Hematopoietic multipotent progenitor cell treated with erythropoietin and hydrocortisone succinate and interleukin-3 and kit ligand, for 4 days (in vitro differentiated cells): ENCODE measurements at regions not wholly inside any gene's neighbourhood (a gene's known extent, or its start where the extent isn't known, plus 50 kb on each side); places are given as distances from the start of the nearest gene placed in this dataset.
"Not testable (repeated sequence)": the region's sequence is repeated elsewhere in the genome, so short reads cannot be mapped to it uniquely, and the experiment has no call there.

Experiments
- DNase-seq: peaks from one replicate; pipeline ENCODE4 v3.0.0-alpha.2; 2015

GRCh38 chr3:193805448-193805847 lies 212.4 kb downstream of the OPA1 start:
- no peak for DNase-seq

DNA sequence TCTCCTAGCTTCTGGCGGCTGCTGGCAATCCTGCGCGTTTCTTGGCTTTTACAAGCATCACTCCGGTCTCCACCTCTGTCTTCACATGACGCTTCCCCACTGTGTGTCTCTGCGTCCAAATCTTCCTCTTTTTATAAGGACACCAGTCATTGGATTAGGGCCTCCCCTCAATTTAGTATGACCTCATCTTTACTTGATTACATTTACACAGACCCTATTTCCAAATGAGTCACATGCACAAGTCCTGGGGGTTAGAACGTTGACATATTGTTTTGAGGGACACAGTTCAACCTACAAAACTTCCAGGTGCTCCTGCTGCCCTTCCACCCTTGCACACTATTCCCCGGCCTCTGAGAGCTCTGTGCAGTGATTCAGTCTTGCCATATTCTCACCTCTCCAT lies 215.3 kb downstream of the OPA1 start:
- no peak for DNase-seq

- DNase-seq, result no peak
Observed at GRCh38 chr3:193809106-193809505, 216.1 kb downstream of the OPA1 start.

DNA sequence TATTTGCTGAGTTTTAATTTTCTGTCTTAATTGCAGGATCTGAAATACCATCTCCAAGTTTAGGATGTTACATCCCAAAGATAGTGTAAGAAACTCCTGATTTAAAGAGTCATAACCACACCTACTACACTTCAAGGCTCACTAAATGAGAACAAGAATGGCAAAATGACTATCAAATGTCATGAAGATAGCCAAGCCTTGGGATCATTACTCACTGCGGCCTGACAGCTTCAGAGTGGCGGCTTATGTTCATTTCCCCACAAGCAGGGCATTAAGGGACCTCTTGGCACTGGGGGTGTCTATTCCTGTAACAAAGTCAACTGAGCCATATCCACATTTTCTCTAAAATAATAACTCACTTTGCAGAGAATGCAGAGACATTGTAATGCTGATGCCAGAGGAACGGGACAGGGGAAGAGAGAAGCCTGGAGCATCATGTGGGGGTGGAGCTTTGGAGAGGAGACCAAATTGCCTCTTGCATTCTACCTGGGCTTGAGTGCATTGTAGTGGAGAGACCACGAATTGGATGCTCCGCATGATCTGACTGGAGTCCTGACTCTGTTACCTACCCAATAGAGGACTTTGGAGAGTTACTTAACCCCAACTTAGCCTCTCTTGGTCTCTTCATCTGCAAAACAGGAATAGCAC lies 219.2 kb downstream of the OPA1 start:
- DNase-seq, result no peak

DNA sequence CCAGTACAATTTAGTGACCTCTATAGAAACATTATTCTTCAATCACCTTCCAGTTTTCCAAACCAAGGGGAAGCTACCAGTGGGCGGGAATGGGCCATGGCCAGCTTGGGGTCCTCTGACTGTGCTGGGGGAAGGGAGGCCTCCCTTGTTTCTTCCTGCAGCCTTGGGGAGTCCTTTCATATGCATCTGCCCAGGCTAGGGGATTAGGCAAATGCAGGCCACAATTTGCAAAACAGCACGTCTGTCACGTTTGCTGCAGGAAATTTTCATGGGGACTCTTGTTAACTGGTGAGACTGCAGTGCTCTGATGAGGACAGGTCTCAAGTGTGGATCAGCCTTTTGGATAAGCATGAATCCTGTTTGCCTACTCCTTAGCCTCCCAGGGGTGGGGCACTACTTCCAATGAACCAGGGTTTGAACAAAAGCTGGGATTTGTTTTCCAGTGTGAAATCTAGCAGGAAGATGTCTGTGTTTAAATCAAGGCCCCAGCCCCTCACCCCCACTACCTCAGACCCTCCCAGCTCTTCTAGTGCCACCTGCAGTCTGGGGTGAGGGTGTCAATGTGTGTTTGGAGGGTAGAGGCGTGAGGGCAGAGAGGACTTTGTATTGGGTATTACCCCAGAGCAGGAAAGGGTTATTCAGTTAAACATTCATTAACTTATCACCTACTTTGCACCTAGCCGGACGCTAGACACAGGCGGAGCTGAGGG lies 219.9 kb downstream of the OPA1 start:
- DNase-seq, result no peak

DNA sequence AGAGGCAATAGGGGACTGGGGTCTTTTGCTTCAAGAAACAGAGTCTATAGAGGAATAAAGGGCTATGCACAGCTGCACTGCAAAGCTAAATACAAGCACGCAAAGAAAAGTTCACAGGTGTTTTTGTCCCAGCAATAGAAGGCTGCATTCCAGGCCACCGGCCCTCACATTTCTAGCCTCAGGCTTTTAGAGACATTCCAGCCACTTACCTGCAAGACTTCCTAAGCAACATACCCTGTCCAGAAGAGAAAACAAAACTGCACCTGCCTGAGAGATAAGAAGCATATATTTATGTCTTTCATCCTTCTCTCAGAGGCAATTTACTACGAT lies 220.5 kb downstream of the OPA1 start:
- no peak for DNase-seq

DNA sequence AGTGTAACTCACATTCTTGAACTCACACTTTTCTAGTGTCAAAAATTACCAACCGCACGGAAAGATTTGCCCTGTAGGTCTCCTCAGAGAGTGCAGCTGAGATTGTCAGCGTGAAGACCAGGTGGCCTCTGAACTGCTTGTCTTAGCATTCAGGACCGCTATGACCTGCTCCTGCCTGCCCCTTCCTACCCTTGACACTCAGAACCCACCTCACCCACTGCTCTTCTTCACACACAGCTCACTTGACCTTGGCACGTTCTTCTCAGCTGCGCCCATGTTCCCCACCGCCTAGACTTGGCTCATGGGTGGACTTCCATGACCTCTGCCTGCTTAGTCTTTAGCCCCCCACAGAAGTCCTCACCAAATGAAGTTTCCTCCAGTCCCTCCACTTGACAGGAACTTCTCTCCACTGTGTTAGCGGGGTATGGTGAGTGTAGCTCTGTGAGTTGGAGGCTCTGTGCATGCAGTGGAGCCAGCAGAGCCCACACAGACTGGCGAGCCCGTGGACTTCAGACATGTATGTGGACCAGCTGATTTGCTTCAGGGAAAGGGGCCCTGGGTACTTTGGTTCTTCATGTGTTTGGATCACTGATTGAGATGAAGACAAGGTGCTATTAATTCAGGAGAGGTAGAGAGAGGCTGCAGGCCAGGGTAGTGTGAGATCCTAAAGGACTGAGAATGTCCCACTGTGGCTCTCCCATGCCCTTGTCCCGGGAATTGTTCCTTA lies 221.3 kb downstream of the OPA1 start:
- DNase-seq, result no peak

DNA sequence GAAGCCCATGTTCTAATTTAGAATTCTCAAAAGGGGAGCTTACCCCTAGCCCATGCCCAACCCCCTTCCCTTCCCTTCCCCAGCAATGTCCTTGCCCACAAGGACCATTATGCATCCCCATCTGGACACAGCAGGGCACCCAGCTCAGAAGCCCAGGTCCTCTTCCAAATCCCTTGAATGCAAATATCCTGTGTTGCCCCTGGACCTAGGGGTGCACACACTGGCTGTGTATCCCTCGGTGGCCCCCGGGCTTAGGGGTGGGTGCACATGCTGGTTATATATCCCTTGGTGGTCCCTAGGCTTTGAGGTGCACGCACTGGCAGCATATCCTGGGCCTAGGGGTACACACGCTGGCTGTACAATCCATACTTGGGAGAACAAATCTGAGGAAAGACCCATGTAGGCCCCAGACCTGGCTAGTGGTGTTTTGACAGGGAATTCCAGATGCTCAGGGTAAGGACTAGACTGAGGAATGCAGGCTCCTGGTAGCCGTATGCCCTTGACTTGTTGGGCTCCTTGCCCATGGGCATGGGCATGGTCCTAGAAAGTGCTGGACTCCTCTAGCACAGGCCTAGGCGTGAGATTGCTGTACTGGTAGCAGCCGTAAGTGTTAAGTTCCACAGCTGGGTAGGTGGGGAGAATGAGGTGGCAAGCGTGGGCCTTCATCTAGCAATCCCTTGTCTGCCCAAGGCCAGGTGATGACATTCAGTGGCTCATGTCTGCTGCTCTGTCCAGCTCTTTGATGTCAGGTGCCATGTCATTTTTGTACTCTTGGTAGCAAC lies 222.4 kb downstream of the OPA1 start:
- no peak for DNase-seq

DNA sequence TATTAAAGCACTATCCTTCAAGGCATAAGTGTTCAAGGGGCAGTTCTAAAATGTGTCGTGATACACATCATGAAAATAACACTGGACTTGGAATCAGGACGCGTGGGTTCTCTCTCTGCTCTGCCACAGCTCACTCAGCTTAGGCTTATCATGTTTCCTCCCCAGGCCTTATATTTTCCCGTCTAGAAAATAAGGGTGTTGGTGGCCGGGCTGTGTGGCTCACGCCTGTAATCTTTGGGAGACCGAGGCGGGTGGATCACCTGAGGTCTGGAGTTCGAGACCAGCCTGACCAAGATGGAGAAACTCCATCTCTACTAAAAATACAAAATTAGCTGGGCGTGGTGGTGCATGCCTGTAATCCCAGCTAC lies 223.0 kb downstream of the OPA1 start:
- DNase-seq, result no peak

GRCh38 chr3:193816656-193817311 lies 223.8 kb downstream of the OPA1 start:
- DNase-seq, result no peak

- DNase-seq, result no peak
Observed at GRCh38 chr3:193819117-193820010, 226.4 kb downstream of the OPA1 start.

DNA sequence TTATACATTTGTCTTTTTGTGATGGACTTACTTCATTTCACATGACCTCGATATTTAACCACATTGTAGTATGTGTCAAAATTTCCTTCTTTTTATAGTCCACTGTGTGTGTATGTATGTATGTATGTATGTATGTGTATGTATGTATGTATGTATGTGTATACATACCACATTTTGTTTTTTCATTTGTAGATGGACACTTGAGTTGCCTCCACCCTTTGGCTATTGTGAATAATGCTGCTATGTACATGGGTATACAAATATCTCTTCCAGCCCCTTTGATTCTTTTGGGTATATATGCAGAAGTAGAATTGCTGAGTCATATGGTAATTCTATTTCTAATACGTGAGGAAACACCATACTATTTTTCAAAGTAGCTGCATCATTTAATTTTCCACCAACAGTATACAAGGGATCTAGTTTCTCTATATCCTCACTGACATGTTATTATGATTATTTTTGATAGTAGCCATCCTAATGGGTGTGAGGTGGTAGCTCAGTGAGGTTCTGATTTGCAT lies 228.2 kb downstream of the OPA1 start:
- peak; percentile 64 for DNase-seq

DNA sequence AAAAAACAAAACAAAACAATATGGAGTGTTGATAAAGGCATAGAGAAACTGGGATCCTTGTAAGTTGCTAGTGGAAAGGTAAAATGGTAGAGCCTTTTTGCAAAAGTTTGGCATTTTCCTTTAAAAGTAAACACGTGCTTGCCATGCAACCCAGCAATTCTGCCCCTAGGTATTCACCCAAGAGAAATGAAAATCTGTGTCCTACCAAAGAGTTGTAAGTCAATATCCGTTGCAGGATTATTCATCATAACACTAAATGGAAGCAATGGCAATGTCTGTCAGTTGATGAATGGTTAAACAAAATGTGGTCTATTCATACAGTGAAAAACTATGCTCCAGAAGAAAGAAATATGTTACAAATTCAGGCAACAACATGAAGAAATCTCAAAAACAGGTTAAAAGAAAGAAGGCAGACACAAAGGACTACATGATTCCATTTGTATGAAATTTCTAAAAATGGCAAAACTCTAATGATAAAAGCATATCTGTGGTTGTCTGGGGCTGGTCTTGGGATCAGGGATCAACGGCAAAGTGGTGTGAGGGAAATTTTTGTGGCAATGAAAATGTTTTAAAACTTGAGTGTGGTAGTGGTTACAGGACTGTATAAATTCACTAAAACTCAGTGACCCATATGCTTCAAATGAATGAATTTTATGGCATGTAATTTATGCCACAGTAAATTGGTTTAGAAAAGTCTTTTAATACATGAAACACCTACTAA lies 229.6 kb downstream of the OPA1 start:
- no peak for DNase-seq

- not testable (repeated sequence) for DNase-seq
Observed at GRCh38 chr3:193823213-193823605, 230.2 kb downstream of the OPA1 start.

- no peak for DNase-seq
Observed at GRCh38 chr3:193824365-193824764, 231.4 kb downstream of the OPA1 start.

DNA sequence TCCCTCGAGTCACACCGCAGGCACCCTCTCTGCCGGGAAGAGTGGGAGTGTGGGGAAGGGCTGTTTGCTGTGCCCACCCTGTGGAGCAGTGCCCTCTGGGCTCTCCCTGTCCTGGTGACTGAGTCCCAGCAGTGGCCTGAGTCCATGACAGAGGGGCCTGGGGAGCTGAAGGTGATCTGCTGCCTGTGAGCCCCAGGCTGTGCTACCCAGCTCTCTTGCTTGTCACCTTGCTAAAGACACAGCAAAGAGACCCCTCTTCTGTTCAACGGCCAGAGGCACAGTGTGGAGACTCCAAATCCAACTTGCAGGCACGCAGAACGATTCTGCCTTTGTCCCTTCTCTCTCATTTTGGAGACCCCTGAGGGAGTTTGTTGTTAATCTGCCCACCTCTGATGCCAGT lies 232.6 kb downstream of the OPA1 start:
- no peak for DNase-seq

DNA sequence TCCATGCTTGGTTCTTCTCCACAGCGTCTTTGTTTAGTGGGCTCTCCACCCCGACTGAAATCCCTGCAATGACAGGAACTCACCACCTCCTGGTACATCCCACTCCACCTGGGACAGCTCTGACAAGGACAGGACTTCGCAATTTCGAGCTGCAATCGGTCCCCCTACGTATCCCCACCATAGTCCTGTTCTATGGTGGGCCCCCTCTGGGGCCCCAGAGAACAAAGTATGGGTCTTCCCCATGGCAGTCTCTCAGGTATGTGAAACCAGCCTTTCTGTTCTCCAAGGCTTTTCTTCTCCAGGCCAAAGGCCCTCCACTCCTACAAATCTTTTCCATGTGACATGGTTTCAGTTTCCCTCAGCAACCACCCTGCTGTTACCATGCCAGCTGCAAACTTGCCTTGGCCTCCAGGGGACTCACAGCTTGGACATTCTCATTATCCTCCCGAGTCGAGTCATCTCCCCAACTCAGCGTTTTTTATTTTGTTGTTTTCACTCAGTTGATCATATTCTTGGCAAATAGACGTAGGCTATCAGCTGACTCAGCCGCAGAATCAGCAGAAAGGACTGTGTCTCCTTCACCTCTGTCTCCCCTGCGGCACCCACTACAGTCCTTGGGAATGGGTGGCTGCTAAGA lies 233.3 kb downstream of the OPA1 start:
- DNase-seq, result no peak

DNA sequence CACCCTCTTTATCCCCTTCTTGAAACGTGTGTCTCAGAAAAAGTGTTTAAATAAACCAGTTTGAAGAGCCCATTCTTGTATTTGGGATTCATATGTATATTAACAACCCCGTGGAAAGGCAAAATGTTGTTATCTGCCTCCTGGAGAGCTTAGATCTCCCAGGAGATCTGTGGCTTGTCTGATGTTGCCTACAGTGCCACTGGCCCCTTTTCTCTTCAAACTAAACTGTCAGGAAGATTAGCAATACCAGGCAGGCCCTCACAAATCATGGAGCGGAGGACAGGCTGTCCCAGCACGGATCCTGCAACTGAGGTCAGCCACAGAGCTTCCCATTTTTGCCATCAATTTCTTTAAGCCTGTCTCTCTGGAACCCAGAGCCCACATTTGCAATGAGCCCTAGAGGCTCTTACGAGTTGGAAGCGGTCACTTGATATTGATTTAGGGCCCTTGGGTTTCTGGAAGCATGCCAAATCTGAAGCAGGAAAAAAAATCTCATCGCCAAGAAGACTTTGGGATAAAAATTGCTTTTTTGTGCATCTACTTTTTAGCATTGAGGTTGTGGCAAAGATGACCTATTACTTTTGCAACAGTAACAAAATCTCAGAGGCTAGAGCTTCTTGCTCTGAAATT lies 234.1 kb downstream of the OPA1 start:
- DNase-seq, result no peak

DNA sequence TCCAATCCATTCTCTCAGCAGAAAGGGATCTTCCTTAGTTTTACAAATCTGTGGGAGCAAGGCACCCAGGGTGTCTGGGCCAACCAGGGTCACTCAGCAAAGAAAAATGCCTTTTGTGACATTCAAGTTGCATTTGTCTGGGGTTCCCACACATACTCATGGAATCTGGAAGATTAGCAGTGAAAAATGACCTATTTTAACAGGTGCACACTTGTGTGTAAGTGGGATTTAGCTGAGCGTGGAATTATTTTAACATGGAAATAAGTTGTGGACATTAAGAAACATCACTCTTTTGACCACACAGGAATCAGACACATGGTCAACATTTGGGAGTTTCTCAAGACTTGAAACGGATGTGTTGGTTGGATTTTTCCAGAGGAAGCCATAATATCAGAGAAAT lies 234.9 kb downstream of the OPA1 start:
- DNase-seq, result no peak

GRCh38 chr3:193828477-193828876 lies 235.5 kb downstream of the OPA1 start:
- DNase-seq, result no peak
